ENCODE measurements at regions not wholly inside any gene's neighbourhood (a gene's known extent, or its start where the extent isn't known, plus 50 kb on each side); places are given as distances from the start of the nearest gene placed in this dataset.
A peak's percentile ranks its signal among the peaks of the same experiment; 100 is the strongest.

DNA sequence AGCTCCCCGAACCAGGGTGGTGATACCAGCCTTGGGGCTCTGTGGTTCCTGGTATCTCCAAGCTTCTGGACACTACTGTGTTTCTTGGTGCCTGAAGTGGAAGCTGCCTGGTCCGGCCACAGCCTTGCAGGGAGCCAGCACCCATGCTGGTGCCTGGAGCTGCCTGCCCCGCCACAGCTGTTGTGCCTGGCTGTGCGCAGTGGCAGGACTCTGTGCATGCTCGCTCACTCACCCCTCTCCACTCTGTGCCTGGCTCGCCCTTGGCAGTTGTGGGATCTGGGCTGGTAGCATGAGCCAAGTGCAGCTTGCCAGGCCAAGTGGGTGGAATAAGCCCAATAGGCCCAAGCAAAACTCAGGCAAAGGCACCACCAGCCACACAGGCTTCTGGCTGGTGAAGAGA is 1225.3 kb downstream of the SLITRK5 start:
- TF ChIP-seq EZH2phosphoT487 (IDR thresholded peaks at IDR 0.05; ENCODE audit: borderline replicate concordance, low read length) (no peak), CTCF (IDR thresholded peaks at IDR 0.05; ENCODE audit: low read depth, low read length, poor library complexity, severe bottlenecking) (no peak)
- Histone ChIP-seq H3K9me3 (ENCODE audit: control insufficient read depth, insufficient read depth, low read length) (no peaks in the 10 kb centered on the region), H3K27me3 (ENCODE audit: control insufficient read depth, low read length) (no peaks in the 10 kb centered on the region), H3K27ac (ENCODE audit: low read depth, low read length) (no peak overlapping the region), H4K20me1 (ENCODE audit: control insufficient read depth, insufficient read depth, low read depth, low read length) (no peaks in the 10 kb centered on the region), H3K9me2 (replicated peaks; ENCODE audit: control insufficient read depth, low read length) (no peaks in the 10 kb centered on the region), H3K4me2 (ENCODE audit: low read length) (no peak overlapping the region), H3K4me3 (ENCODE audit: low read length) (no peak overlapping the region), H3F3A (ENCODE audit: control insufficient read depth, insufficient read depth) (no peaks in the 10 kb centered on the region), H3K4me1 (ENCODE audit: control insufficient read depth, low read length) (no peaks in the 10 kb centered on the region), H3K79me2 (ENCODE audit: control insufficient read depth, low read length) (no peaks in the 10 kb centered on the region), H3K36me3 (ENCODE audit: control insufficient read depth, low read length) (no peaks in the 10 kb centered on the region)

- Histone ChIP-seq H3K4me2 (ENCODE audit: low read length) (no peak overlapping the region), H3K36me3 (ENCODE audit: control insufficient read depth, low read length) (no peaks in the 10 kb centered on the region), H3K27me3 (ENCODE audit: control insufficient read depth, low read length) (no peaks in the 10 kb centered on the region), H3K4me3 (ENCODE audit: low read length) (no peak overlapping the region), H3K79me2 (ENCODE audit: control insufficient read depth, low read length) (no peaks in the 10 kb centered on the region), H4K20me1 (ENCODE audit: control insufficient read depth, insufficient read depth, low read depth, low read length) (no peaks in the 10 kb centered on the region), H3K4me1 (ENCODE audit: control insufficient read depth, low read length) (no peaks in the 10 kb centered on the region), H3K27ac (ENCODE audit: low read depth, low read length) (no peak overlapping the region), H3K9me2 (replicated peaks; ENCODE audit: control insufficient read depth, low read length) (no peaks in the 10 kb centered on the region), H3K9me3 (ENCODE audit: control insufficient read depth, insufficient read depth, low read length) (peaks cover 7% of the 10 kb centered on the region; the same call in 1 of the 2 replicates), H3F3A (ENCODE audit: control insufficient read depth, insufficient read depth) (no peaks in the 10 kb centered on the region)
- TF ChIP-seq CTCF (IDR thresholded peaks at IDR 0.05; ENCODE audit: low read depth, low read length, poor library complexity, severe bottlenecking): no peak
- TF ChIP-seq EZH2phosphoT487 (IDR thresholded peaks at IDR 0.05; ENCODE audit: borderline replicate concordance, low read length): no peak
Observed at GRCh38 chr13:88908961-88909441, 1237.8 kb downstream of the SLITRK5 start.

DNA sequence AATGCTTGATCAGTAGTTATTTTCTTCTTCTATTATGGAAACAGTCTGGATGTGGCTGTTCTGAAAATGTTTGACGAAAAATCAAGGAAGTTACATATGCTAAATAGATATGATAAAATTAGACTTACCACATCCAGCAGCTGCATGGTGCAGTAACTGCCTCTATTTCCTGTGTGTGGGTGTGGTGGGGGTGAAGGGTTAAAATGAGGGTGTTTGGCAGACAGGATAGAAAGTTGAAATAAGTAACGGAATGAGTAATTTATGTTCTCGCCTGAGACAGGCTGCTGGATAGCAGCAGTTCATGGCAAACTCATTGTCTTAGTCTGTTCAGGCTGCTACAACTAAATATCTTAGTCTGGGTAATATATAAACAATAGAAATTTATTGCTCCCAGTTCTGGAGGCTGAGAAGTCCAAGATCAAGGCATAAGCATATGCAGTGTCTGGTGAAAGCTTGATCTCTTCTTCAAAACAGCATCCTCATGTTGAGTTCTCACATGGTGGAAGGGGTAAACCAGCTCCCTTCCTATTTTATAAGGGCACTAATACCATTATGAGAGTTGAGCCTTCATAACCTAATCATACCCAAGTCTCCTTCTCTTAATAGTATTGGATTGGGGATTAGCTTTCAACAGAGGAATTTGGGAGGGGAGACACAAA is 1248.9 kb downstream of the SLITRK5 start:
- Histone ChIP-seq H3K27me3 (ENCODE audit: control insufficient read depth, low read length) (no peaks in the 10 kb centered on the region), H3K4me3 (ENCODE audit: low read length) (peak overlapping the region; percentile 26), H3K4me1 (ENCODE audit: control insufficient read depth, low read length) (peaks cover 17% of the 10 kb centered on the region), H3K27ac (ENCODE audit: low read depth, low read length) (peak overlapping the region; percentile 28), H3K4me2 (ENCODE audit: low read length) (peak overlapping the region; percentile 38), H3F3A (ENCODE audit: control insufficient read depth, insufficient read depth) (no peaks in the 10 kb centered on the region), H3K9me3 (ENCODE audit: control insufficient read depth, insufficient read depth, low read length) (no peaks in the 10 kb centered on the region), H3K36me3 (ENCODE audit: control insufficient read depth, low read length) (no peaks in the 10 kb centered on the region), H4K20me1 (ENCODE audit: control insufficient read depth, insufficient read depth, low read depth, low read length) (no peaks in the 10 kb centered on the region), H3K9me2 (replicated peaks; ENCODE audit: control insufficient read depth, low read length) (no peaks in the 10 kb centered on the region), H3K79me2 (ENCODE audit: control insufficient read depth, low read length) (no peaks in the 10 kb centered on the region)
- TF ChIP-seq EZH2phosphoT487 (IDR thresholded peaks at IDR 0.05; ENCODE audit: borderline replicate concordance, low read length): no peak
- no peak for TF ChIP-seq CTCF (IDR thresholded peaks at IDR 0.05; ENCODE audit: low read depth, low read length, poor library complexity, severe bottlenecking)
